Stomach (tissue), 8 donors: ENCODE measurements at regions not wholly inside any gene's neighbourhood (a gene's known extent, or its start where the extent isn't known, plus 50 kb on each side); places are given as distances from the start of the nearest gene placed in this dataset.
A peak's percentile ranks its signal among the peaks of the same experiment; 100 is the strongest.

Experiments
- DNase-seq, 2 donors: peaks; one replicate each; pipeline versions ENCODE4 v3.0.0 to v3.0.0-alpha.2; 2013 to 2019
- H3K27ac ChIP-seq, 5 donors: fragments of 200-600 bp in 4 of 5; sonication (generic) in 4 of 5; one replicate each; pipeline ENCODE4 v1.5.1; 2013 to 2019; ENCODE audit warnings: mild to moderate bottlenecking in 1 of 5, moderate library complexity in 1 of 5
- H3K27me3 ChIP-seq, 3 donors: fragments of 200-600 bp; sonication (generic); one replicate each; pipeline ENCODE4 v1.5.1; 2017 to 2019; ENCODE audit warnings: mixed run types in 1 of 3
- H3K36me3 ChIP-seq, 4 donors: fragments of 200-600 bp; sonication (generic); 1 replicate in 3 of 4; 2 replicates in 1 of 4; pipeline ENCODE4 v1.5.1; 2016 to 2019
- H3K4me1 ChIP-seq, 4 donors: fragments of 200-600 bp; sonication (generic); one replicate each; pipeline ENCODE4 v1.5.1; 2016 to 2019
- H3K4me3 ChIP-seq, 4 donors: fragments of 200-600 bp; sonication (generic) in 3 of 4; one replicate each; pipeline ENCODE4 v1.5.1; 2016 to 2019; ENCODE audit warnings: mild to moderate bottlenecking in 1 of 4
- H3K9me3 ChIP-seq, 4 donors: fragments of 200-600 bp; sonication (generic); one replicate each; pipeline ENCODE4 v1.5.1; 2016 to 2019
- CTCF ChIP-seq, 7 experiments: fragments of 450-650 bp in 4 of 7; fragments of 200-600 bp in 3 of 7; sonication (generic) in 3 of 7; IDR thresholded peaks; one replicate each; pipeline ENCODE4 v1.5.1; 2016 to 2019; ENCODE audit warnings: antibody characterized with exemption in 7 of 7, control low read depth in 2 of 7, mild to moderate bottlenecking in 1 of 7
- EP300 ChIP-seq: sonication (generic); formaldehyde crosslinking; IDR thresholded peaks from one replicate; pipeline ENCODE4 v1.6.1; 2017; ENCODE audit warnings: antibody characterized with exemption
- POLR2A ChIP-seq, 4 donors: fragments of 450-650 bp; IDR thresholded peaks; one replicate each; pipeline ENCODE4 v1.6.1; 2016; ENCODE audit warnings: antibody characterized with exemption in 4 of 4, control low read depth in 2 of 4, mild to moderate bottlenecking in 1 of 4, moderate library complexity in 1 of 4
- POLR2AphosphoS5 ChIP-seq, 3 donors: sonication (generic); formaldehyde crosslinking; IDR thresholded peaks; one replicate each; pipeline ENCODE4 v1.6.1; 2016; ENCODE audit warnings: antibody characterized with exemption in 3 of 3
- WGBS, 5 donors: extraction: QIAGEN DNeasy Blood & Tissue Kit in 3 of 5; methylation state at CpG; one replicate each; pipeline versions ENCODE4 v1.1.5 to v1.1.7; 2013 to 2018; 5-methylcytosine and 5-hydroxymethylcytosine counted together
- intact Hi-C: fragments of 100-400 bp; cut with DNase I; formaldehyde crosslinking; loops from one replicate; pipeline ENCODE4 v1.15.1; 2023; ENCODE audit warnings: low total_unique reads
- donor health status: healthy with polysubstance abuse.
- donor health status: Bipolar disorder and iron deficiency.
- donor health status: healthy.

- intact Hi-C loops: no loop called here
- peak; percentile 97 to 98 for DNase-seq
- Histone ChIP-seq H3K27ac (peak overlapping the region; percentile 83 to 97 (median 90)), H3K4me1 (peaks cover 12 to 49% (median 32%) of the 10 kb centered on the region in 4 donors), H3K36me3 (no peaks in the 10 kb centered on the region), H3K9me3 (no peaks in the 10 kb centered on the region), H3K27me3 (peaks cover 0 to 6% (median 0%) of the 10 kb centered on the region in 3 donors), H3K4me3 (peak overlapping the region; percentile 64 to 92 (median 76))
- 0 to 1% (median 1%) methylated on average over 25 to 86 of the region's 86 CpGs for WGBS, 5 donors
- peak in 2 of 3 donors; percentile 21 to 48 for TF ChIP-seq POLR2AphosphoS5 (IDR thresholded peaks at IDR 0.05)
- TF ChIP-seq EP300: no peak
Measured at GRCh38 chr7:25950488-25951413, 201.2 kb upstream of the NFE2L3 start.

GRCh38 chr7:25951414-25952260 is 200.4 kb upstream of the NFE2L3 start:
- TF ChIP-seq POLR2AphosphoS5 (IDR thresholded peaks at IDR 0.05) (peak in 2 of 3 donors; percentile 93 to 95), EP300 (no peak), CTCF (IDR thresholded peaks at IDR 0.05) (no peak), POLR2A (IDR thresholded peaks at IDR 0.05) (peak in 2 of 4 donors; percentile 77 to 91)
- H3K36me3 ChIP-seq: no peaks in the 10 kb centered on the region
- H3K27ac ChIP-seq: peak overlapping the region; percentile 85 to 98 (median 92)
- H3K4me1 ChIP-seq: peaks cover 12 to 49% (median 31%) of the 10 kb centered on the region in 4 donors
- peak overlapping the region; percentile 64 to 92 (median 76) for H3K4me3 ChIP-seq
- peaks cover 0 to 6% (median 0%) of the 10 kb centered on the region in 3 donors for H3K27me3 ChIP-seq
- intact Hi-C loops: no loop called here
- no peak for DNase-seq
- no peaks in the 10 kb centered on the region for H3K9me3 ChIP-seq
- WGBS, 5 donors: 3 to 13% (median 8%) methylated on average over 24 to 46 of the region's 46 CpGs

- TF ChIP-seq POLR2A (IDR thresholded peaks at IDR 0.05) (no peak), POLR2AphosphoS5 (IDR thresholded peaks at IDR 0.05) (no peak), EP300 (no peak), CTCF (IDR thresholded peaks at IDR 0.05) (no peak)
- Histone ChIP-seq H3K4me3 (peak overlapping the region; percentile 64 to 92 (median 76)), H3K36me3 (no peaks in the 10 kb centered on the region), H3K27ac (peak overlapping the region; percentile 85 to 98 (median 92)), H3K9me3 (no peaks in the 10 kb centered on the region), H3K27me3 (peaks cover 0 to 6% (median 0%) of the 10 kb centered on the region in 3 donors), H3K4me1 (peaks cover 12 to 49% (median 31%) of the 10 kb centered on the region in 4 donors)
- DNase-seq: peak in 1 of 2 donors; percentile 75
- WGBS, 5 donors: 30 to 56% (median 37%) methylated on average over 19 of the region's 19 CpGs
- intact Hi-C loops: no loop called here
Measured at GRCh38 chr7:25952261-25953057, 199.5 kb upstream of the NFE2L3 start.

- Histone ChIP-seq H3K4me3 (no peak overlapping the region), H3K9me3 (no peaks in the 10 kb centered on the region), H3K27ac (no peak overlapping the region), H3K4me1 (peaks cover 12 to 36% (median 29%) of the 10 kb centered on the region in 4 donors), H3K27me3 (peaks cover 0 to 6% (median 0%) of the 10 kb centered on the region in 3 donors), H3K36me3 (no peaks in the 10 kb centered on the region)
- no peak for TF ChIP-seq EP300
- TF ChIP-seq POLR2A (IDR thresholded peaks at IDR 0.05): no peak
- TF ChIP-seq POLR2AphosphoS5 (IDR thresholded peaks at IDR 0.05): no peak
- intact Hi-C loops: no loop called here
- DNase-seq: no peak
- 75 to 100% (median 88%) methylated on average over 1 of the region's 1 CpG for WGBS, 5 donors
Measured at GRCh38 chr7:25953859-25954258, 198.1 kb upstream of the NFE2L3 start.
